HG03520 (cell line): ENCODE measurements at regions not wholly inside any gene's neighbourhood (a gene's known extent, or its start where the extent isn't known, plus 50 kb on each side); places are given as distances from the start of the nearest gene placed in this dataset.
A peak's percentile ranks its signal among the peaks of the same experiment; 100 is the strongest.
"Not testable (repeated sequence)": the region's sequence is repeated elsewhere in the genome, so short reads cannot be mapped to it uniquely, and the experiment has no call there.

Source experiments
- ATAC-seq: cut with Tn5 transposase; IDR thresholded peaks from one replicate; pipeline ENCODE4 v1.9.1; 2021; ENCODE audit warnings: mild to moderate bottlenecking, moderate library complexity; ENCODE audit not compliant: unreplicated experiment

DNA sequence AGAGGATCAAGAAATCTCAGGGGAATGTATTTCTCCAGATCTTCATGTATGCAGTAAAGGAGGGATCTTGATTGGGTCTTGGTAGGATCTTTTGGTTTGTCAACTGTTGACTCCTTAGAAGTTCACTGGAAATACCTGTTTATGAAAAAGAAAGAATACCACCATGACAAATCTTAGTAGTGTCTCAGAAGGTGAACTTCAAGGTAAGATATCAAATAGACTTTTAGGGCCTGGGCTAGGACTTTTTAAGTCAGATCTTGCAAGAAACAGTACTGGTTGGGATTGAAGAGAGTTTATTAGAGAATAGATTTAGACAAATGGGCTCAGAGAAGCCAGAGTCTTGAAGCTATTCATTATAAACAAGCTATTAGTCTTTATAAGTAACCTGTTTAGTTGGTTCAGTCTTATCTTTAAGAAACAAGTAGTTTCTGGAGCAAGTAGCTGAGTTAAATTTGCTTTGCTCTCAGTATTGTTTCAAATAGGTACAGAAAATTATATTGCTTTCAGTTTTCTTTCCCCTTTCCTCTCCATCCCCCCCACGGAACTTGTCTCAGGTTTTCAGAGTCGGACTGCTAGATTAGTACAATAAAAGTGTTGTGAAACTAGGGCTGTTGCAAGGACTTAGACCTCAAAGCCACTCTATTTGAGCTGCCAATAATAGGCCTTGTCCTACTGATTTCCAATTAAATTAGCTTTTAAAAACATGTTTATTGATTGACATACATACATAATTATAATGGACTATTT is 529.1 kb upstream of the CITED2 start:
- ATAC-seq, result peak; percentile 98

DNA sequence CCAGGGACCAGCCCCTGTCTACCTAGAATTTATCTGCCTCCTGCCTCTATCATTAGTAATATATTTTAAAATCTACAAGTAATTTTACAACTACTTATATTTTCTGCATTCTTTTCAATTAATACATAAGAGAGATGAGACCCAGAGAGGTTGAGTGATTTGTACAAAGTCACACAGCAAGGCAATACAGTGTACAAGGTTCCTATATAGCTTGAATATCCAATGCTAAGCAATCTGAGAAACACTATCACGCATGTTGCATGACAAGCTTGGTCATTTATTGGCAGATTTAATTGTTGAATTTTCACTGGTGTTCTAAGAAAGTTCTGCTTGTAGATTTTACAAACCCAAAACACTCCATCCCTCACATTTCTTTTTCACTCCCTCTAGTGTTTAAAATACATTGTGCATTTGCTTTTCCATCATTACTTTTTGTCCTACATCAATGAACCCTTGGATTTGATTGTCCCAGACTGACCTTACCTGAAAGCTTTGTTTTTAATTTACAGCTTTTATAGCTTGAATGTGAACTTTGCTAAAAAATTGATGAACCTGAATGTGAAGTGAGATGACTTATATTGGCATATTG is 520.9 kb upstream of the CITED2 start:
- ATAC-seq, result no peak

DNA sequence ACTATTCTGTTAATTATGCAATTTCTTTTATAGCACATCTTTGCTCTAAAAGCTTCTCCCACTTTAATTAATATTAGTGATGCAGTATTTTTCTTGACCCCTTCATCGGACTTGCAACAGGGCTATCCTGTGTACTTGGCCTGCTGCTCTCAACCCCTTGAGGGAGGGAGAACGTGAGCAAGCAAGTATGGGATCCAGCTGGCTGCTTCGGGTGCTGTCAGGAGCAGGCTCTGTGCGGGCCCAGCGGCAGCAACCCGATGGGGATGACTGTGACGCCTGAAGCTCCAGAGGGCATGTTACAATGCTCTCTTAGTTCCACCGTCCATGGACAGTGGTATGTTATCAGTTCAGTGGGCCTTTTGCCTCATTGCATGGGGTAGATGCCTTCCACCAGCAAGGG is 519.8 kb upstream of the CITED2 start:
- no peak for ATAC-seq

DNA sequence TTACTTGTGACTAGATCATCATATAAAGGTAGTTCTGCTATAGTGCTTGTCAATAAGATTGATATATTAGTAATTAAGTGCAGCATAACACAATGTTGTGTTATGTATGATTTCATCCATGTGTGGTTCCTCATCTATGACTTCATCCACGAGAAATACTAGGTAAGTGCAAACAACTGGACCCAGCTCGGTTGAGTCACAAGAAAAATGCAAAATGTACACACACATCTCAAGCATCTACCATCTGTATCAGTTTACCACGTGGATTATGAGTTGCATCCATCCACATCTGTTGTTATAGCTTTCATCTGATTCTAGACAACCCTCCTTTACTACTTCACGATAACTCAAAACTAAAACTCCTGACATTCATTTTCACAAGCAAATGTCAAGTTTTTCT is 517.0 kb upstream of the CITED2 start:
- no peak for ATAC-seq

DNA sequence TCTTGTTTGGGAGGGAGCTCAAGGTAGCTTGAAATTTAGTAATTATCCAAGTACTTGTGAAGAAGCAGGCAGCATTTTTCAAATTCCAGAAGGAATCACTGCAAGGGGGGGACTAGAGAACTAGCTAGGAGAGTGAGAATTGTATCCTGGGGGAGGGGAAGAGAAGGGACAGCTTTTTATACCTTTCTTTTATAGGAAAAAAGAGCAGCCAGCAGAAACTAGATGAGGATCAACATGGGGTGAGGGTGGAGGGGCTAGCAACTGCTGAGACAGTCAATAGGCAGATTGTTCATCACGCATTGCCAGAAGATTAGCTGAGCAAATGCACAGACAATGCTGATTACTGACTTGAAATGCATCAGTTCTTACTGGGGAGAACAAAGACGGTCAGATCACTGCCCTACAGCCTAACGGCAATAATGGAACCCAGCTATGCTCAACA is 514.3 kb upstream of the CITED2 start:
- no peak for ATAC-seq

DNA sequence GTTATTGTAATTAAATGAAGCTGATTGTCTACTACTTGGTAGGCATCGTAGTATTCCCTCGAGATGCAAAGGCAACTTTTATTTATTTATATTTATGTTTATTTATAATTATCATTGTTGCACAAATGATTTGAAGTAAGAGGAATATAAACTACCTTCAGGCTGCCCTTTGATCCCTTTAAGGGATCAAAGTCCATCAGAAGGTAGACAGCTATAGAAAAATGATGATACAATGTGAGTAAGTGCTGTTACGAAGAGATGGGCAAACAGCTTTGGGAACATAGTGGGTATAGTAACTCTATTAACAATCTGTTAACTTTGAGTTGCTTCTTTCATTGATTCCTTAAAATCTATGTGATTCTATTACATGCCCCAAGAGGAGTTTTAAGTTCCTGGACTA is 512.8 kb upstream of the CITED2 start:
- ATAC-seq, result no peak

DNA sequence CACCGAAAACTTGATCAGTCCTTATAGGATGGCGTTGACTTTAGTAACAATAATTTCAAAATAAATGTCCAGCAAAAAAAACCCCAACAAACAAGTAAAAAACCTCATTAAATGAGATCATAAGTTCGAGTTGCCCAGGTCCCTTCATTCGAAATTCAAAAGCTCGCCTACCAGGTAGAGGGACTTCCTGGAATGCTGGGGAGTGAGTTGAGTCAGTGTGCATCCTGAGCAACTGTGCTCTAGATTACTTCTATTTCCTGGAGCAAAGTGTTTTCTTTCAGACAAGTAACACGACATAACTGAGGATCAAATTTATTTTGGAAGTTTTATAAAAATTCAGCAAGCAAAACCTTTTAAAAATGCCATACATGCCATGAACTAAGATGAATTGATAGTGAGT is 511.9 kb upstream of the CITED2 start:
- ATAC-seq, result no peak

DNA sequence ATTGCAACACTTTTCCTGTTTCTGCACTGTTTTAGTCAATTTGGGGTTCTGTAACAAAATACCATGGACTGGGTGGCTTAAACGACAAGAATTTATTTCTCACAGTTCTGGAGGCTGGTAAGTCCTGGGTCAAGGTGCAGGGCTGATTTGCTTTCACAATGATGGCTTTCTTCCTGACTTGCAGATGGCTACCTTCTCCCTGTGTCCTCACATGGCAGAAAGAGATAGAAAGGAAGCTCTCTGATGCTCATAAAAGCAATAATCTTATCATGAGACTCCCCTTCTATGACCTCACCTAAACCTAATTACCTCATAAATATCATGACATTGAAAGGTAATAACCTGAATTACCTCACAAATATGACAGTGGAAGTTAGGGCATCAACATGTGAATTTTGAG is 511.5 kb upstream of the CITED2 start:
- ATAC-seq, result no peak

DNA sequence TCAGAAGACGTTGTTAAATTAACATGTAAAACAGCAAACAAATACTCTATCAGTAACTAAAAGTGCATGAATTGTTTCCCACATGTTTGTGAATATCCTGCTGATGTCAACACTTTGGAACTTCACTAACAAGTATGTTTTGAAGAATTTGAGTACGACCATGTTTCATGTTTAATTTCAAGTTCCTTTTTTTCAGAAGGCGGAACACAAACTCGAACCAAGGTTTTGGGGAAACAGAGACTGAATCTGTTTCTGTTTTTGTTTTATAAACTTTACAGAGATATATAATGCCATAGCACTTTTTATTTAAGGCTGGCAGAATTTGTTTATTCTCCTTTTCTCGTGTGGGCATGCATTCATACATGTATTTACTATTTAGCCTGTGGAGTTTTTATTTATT is 509.3 kb upstream of the CITED2 start:
- ATAC-seq, result no peak

DNA sequence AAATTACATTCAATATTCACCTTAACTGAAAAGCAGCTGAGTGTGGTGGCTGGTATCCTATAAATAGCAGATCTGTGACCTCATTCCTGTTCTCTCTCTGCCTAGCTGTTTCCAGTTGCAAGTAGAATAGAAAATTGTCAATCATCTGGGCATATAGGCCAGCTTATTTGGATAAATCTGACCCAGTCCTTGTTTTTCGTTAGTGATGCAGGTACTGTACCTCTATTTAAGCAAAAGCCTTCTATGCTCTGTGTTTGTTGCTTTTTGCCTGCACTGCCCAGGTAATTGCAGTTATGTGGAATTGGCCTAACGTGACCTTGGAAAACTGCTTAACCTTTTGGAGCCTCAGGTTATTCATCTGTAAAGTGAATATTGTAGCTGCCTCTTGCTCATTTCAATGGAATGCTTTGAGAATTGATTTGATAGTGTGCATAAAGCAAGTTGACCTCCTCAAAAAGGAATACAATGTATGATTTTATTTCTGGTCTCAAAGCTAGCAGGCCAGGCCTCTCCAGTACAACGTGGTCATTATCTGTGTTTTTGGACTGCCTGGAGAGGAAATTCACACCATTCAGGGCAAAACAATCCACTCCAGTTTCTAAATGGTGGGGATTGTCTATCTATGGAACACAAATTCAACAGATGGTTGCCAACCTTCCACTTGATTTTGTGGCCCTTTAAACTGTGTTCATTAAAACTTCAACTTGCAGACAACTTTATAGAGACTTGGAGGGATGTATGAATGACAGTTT is 508.7 kb upstream of the CITED2 start:
- no peak for ATAC-seq

DNA sequence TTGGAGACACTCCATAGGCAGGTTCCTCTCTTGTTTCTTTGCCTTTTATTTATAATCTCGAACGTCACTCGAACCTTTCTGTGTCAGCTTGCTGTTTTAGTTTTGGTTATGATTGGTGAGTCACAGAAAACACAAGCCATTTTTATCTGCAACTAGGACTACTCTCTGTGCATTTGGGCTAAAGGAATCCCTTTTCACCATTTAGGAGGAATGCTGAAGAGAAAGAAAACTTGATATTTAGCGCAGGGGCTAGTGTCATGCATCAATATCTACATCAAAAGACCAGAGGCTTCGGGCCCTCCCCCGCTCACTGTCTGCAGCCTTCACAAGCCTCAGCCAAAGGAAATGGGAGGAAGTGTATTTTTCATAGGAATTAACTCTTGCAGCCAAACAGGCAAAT is 507.8 kb upstream of the CITED2 start:
- no peak for ATAC-seq

DNA sequence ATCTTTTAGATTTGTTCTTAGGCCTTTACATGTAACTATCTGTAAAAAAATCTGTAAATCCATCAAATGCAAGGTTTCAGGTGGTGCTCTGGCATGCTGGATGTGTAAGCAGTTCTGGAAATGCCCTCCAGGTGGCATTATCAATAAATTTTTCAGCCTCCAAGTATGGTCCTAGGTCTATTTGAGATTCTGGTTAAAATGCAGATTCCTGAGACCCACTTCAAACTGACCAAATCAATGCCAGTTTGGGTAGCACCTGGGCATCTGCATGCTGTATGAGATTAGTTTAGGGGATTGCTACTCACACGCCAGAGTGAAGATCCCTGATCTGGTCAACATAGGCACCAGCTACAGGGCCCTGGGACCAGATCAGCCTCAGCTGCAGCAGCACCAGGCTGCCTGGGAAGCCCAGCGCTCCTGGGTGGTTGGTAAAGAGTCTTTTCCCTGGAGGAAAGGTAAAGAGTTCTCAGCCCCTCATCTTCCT is 507.3 kb upstream of the CITED2 start:
- peak; percentile 63 for ATAC-seq

DNA sequence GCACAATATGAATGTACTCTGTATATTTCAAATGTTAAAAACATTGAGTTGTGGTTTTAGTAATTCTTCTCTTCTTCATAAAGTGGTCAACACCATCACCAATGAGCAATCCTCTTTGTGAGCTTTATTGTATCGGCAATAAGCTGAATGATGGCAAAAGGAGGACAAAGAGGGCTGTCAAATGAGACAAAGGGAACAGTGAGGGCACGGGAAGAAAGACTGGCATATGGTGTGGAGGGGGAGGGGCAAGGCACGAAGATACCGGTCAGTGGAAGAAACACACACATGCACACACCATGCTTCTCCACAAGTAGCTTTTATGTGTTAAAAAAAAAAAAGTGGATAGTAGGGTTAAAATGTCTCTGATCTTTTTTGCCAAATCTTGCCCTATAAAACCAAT is 506.8 kb upstream of the CITED2 start:
- no peak for ATAC-seq

DNA sequence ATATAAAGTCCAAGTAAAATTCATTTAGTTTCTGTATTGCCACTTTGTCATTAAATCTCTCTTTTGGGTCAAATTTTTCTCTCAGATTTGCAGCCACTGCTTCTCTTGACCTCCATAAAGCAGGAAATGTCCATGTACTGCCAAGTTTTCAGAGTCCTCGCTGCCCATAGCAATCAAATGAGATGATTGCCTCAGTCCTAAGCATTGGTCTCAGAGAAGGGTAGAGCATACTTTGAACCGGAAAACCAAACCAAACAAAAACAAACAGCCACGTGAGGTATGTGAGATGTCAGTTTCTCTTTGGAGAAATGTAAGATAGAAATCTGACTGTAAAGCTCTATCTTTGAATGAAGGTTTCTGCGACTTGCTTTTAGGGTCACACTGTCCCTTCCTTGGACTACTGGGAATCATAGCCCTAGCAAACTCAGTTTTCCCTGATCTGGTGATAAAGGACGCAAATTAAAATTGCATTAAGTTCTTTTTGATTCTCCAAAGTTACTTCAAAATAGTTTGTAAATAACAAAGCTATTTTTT is 505.4 kb upstream of the CITED2 start:
- ATAC-seq, result no peak

DNA sequence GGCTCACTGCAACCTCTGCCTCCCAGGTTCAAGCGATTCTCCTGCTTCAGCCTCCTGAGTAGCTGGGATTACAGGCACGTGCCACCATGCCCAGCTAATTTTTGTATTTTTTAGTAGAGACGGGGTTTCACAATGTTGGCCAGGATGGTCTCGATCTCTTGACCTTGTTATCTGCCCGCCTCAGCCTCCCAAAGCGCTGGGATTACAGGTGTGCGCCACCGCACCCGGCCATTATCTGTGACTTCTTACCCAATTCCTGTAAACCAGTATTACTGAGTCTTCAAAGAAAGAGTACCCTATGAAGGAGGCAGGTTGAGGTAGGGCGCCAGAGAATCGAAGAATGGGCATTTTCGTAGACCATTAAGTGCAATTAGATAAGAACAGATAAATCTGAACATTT is 504.8 kb upstream of the CITED2 start:
- ATAC-seq, result not testable (repeated sequence)

DNA sequence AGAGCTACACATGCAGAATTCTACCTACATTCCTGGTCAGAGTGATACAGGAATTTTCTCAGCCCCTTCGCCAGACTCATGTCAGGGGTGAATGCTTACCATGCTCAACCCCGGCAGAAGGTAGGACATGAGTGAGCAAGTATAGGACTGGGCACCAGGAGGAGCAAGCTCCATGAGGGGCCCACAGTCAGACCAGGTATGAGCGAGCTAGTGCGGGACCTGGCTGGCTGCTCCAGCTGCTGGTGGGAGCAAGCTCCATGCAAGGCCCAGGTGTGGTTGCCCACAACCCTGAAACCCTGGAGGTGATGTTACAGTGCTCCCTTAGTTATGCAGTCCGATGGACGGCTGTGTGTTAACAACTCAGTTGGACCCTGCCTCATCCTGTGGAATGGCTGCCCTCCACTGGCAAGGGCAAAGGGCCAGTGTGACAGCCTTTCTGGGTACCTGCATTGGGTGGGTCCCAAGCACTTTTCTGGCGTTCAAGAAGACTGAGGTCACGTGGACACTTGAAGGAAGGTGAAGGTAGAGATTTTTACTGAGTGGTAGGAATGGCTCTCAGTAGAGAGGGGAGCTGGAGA is 503.5 kb upstream of the CITED2 start:
- no peak for ATAC-seq

DNA sequence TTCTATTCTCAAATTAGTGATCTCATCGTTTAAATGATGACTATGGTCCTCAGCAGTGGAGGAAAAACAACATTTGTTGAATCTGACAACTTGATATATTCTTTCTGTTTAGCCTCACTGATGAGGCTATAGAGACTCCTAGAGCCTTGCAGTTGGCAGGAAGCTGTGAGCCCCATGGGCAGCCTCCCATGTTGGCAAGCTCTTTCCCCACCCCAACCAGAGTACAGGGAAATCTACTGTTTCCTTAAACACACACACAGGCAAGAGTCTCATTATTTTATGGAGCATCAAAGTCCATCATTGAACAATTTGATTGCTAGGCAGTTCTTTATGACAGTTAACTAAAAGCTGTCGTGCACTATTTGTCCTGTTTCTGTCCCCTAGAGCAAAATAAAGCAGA is 498.2 kb upstream of the CITED2 start:
- ATAC-seq, result no peak

DNA sequence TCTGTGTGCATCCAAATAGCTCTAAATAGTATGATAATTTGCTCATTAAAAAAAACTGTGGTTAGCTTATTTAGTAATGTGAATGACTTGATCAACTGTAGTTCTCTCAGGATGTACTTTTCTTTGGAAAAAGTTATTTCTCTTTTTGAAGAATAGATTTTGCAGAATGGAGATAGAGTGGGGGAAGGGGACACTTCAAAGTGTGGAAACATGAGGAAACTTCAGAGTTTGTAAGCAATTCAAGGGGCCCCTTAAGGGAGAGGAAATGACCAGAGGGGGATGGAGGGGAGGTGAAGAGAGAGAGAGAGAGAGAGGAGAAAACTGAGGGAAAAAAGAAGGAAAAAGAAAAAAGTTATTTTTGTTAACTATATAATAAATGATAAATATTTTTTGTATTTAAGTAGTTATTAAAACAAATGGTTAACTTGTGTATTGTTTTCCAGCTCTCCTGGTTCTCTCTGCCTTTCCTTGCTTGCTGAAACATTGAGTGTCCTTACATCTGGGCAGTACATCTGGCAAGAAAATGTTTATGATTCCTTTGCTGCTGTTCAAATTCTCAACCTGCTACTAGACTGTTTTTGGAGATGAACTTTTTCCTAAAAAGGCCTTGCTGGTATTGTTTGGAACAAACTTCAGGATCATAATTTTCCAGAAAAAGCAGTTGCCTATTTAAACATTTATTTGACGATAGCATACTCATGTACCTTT is 497.5 kb upstream of the CITED2 start:
- no peak for ATAC-seq

DNA sequence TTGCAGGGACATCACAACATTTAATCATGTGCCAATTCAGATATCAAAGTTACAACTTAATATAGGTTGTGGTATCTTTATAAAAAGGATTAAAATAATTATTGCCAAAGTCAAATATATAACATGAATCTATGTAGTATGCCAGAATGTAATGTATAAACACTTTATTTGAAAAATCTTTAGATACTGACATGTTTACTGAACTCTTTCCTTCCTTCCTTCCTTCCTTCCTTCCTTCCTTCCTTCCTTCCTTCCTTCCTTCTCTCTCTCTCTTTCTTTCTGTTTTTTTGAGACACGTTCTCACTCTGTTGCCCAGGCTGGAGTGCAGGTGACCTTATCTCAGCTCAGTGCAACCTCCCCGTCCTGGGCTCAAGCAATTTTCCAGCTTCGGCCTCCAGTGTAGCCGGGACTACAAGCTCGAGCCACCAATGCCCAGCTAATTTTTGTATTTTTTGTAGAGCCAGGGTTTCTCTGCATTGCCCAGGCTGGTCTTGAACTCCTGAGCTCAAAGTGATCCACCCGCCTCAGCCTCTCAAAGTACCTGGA is 496.8 kb upstream of the CITED2 start:
- ATAC-seq, result no peak

DNA sequence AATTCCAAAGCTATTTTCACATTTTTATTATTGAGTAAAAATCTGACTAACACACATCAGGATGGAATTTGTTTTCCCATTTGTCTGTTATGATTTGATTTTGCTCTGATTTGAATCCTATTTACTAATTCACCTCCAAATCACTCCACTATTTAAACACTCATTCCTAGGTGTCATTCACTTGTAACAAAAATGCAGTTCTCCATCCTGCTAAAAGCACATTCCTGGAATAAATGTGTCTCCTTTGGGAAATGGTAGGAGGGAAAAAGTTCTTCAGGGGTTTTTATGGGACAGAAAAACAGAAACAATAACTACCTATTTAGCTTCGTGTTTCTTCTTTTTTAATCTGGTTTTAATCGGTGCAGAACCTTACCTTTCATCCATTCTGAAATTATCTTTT is 494.1 kb upstream of the CITED2 start:
- no peak for ATAC-seq
